H54 (cell line): ENCODE measurements at regions not wholly inside any gene's neighbourhood (a gene's known extent, or its start where the extent isn't known, plus 50 kb on each side); places are given as distances from the start of the nearest gene placed in this dataset.

Source experiments
- DNase-seq: peaks from one replicate; pipeline ENCODE4 v3.0.0; 2011; ENCODE audit warnings: low spot score, mixed read lengths; ENCODE audit not compliant: insufficient read length
- FAIRE-seq: peaks from 3 replicates; lab custom pipeline; 2011; peaks lifted over from hg19 to GRCh38; lab: Jason Lieb, UNC
- POLR2A ChIP-seq: IDR thresholded peaks from 2 replicates; pipeline ENCODE4 v1.6.1; 2011; ENCODE audit warnings: low read depth, mild to moderate bottlenecking, low read length

DNA sequence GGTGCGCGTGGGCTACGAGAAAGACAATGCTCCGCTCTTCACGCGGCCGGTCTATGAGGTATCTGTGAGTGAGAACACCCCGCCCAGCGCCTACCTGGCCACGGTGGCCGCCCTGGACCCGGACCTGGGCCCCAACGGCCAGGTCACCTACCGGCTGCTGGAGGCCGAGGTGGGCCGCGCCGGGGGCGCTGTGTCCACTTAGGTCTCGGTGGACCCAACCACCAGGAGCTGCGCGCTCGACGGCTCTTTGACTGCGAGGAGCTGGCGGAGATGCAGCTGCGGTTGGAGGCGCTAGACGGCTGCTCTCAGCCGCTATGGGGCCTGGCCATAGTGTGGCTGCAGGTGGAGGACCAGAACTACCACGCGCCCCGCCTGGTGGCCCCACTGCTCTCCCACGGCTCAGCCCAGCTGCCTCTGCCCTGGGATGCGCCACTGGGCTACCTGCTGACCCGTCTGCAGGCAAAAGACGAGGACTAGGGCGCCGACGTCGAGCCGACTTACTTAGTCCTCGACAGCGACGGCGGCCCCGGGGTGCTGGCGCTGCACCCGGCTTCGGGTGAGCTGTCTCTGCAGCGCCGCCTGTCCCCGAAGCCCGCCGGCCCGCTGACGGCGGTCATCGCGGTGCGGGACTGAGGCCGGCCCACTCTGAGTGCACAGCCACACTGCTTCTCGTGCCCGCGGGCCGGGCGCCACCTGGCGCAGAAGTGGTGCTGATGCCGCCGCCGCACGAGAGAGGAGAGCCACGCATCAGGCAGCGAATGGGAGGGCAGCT is 173.0 kb downstream of the OLFM4 start:
- DNase-seq (no peak), FAIRE-seq (no peak)
- TF ChIP-seq POLR2A = no peak

DNA sequence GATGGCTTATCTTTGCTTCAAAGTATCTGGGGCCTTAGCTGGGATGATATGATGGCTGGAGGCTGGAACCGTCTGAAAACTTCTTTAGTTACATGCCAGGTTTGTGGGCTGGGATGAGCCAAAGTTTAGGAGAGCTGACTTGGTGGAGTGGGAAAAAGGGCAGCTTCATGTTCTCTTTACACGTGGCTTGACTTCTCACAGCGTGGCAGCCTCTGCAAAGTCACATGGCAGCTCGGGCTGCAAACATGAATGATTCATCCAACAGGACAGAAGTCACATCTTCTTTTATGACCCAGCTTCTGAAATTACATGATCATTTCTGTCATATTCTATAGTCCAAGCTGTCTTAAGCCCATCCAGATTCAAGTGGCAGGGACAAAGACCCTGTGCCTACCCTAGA is 176.0 kb downstream of the OLFM4 start:
- FAIRE-seq = no peak
- TF ChIP-seq POLR2A = no peak
- DNase-seq = no peak

DNA sequence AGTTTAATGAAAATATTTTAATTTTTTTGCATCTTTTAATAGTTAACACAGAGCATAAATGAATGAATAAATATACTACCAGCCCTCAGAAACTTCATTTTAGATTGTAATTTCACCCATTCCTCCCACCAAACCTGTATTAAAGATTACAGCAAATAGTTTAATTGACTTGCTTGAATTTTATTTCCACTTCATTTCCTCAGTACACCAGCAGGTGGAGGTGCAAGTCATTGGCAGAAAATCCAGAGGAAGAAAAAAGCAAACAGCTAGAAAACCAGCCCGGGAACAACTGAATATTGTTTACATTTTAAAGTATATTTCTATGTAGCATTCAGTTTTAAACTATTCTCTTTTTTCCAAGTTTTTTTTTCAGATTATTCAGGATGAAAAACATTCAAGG is 177.8 kb downstream of the OLFM4 start:
- no peak for TF ChIP-seq POLR2A
- DNase-seq = no peak
- FAIRE-seq = no peak

DNA sequence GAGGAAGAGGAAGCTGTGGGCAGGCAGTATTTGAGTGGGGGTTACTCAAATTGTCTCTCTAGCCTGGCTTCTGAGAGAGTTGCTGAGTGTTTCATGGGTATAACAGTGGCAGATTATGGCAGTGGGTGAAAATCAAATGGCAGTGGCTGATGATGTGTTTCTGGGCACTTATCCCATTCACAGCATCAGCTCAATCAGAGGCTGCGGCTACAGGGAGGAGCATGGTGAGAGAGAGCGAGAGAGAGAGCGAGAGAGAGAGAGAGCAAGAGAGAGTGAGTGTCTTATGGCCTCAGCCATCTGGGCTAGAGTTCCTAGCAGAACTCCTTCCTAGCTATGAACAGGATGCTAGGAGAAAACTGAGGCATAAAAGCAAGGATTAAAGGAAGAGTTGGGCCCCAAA is 178.9 kb downstream of the OLFM4 start:
- no peak for TF ChIP-seq POLR2A
- no peak for DNase-seq
- no peak for FAIRE-seq

DNA sequence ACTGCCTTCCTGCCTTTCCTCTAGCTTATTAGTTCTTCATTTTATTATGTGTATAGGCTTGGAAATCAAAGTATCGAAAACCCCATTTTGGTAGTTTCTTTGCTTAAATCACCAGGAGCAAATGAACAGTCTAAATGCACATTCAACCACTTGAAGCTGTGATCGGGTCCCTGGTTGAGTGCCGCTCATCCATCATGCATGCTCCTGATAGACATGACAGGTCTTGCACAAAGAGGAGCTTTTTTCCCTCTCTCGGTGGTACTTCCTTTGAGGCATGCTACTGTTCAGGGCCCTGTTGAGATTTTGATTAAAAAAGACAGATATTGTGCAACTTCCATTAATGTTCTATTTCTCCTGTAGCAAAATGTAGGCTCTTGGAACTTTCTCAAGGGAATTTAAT is 185.8 kb downstream of the OLFM4 start:
- DNase-seq (no peak), FAIRE-seq (no peak)
- no peak for TF ChIP-seq POLR2A

DNA sequence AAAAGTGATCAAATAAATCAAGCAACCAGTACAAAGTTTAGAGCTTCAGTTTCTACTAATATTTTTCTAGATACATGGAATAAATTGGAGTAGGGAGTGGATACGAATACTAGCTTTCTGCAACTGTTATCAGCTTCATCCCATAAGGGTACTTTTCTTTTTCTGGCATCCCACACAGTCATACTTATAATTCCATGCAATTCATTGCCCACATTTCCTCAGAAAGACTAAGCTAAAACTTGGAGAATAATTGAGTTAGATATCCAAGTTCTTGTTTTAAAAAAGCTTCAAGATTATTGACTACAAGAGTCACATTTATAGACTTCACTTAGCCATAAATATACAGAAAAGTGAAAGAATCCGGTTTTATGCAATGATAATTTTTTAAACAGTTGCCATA is 186.9 kb downstream of the OLFM4 start:
- DNase-seq (no peak), FAIRE-seq (no peak)
- TF ChIP-seq POLR2A = no peak

GRCh38 chr13:53216773-53217172 is 188.2 kb downstream of the OLFM4 start:
- FAIRE-seq = no peak
- TF ChIP-seq POLR2A = no peak

DNA sequence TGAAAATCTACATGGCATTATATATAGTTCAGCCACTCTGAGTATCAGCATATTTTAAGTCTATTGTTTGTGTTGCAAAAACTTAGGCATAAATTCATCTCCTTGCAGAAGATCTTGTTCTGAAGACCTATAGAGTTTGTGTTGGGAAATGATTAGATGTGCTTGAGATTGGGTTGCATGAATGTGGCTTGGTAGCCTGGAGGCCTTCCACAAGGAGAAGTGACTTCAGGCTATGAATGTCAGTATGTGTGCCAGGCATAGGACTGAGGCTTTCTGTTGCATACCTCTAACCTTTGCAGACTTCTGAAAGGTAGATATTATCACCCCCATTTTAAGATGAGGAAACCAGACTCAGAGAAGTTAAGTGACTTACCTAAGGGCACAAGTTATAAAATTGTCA is 188.6 kb downstream of the OLFM4 start:
- no peak for TF ChIP-seq POLR2A
- no peak for DNase-seq
- no peak for FAIRE-seq

More at GRCh38 chr13:53216773-53217172, 188.2 kb downstream of the OLFM4 start:
- no peak for DNase-seq

GRCh38 chr13:53220038-53220437 is 191.4 kb downstream of the OLFM4 start:
- DNase-seq = no peak
- no peak for TF ChIP-seq POLR2A
- FAIRE-seq = no peak

GRCh38 chr13:53237696-53238095 is 209.1 kb downstream of the OLFM4 start:
- DNase-seq = no peak
- TF ChIP-seq POLR2A = no peak
- FAIRE-seq = no peak

DNA sequence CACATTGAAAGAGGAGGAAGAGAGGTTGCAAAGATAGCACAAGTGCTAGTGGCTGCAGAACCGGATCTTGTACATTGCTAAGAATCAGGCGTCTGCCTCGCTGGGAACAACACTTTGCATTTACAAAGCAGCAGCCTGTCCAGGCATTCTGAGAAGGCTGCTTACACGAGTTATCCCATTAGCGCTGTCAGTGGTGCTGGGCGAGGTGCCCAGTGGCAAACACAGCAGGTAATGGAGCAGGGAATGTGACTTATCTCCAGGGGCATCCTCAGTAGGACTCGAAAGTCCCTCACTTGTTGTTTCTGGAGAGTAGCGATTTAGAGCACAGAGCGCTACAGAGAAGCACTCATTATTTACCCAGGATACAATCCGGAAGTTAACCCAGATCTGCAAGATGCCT is 209.6 kb downstream of the OLFM4 start:
- FAIRE-seq = no peak
- TF ChIP-seq POLR2A = no peak
- DNase-seq = no peak

GRCh38 chr13:53240401-53241025 is 211.9 kb downstream of the OLFM4 start:
- no peak for DNase-seq
- no peak for TF ChIP-seq POLR2A
- no peak for FAIRE-seq

- FAIRE-seq (no peak), DNase-seq (no peak)
- TF ChIP-seq POLR2A = no peak
Measured at GRCh38 chr13:53241891-53242348, 213.3 kb downstream of the OLFM4 start.

DNA sequence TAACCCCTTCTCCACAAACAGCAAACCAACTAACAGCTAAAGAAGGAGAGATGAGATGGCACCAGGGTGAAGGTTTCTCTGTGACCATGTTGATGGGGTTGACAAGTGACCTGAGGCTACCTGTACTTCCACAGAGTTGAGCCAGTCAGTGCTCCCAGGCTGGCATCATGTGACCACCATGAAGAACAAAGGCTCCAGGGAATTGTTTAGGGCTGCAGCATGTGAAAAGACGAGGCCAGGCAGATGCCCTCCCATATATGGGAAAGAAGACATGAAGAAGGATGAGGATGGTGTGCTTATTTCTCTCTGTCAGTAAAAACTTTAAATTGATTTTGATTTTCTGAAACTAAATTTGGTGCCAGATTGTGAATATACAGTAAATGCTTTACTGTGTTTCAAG is 220.6 kb downstream of the OLFM4 start:
- TF ChIP-seq POLR2A = no peak
- FAIRE-seq (no peak), DNase-seq (no peak)

GRCh38 chr13:53250272-53250875 is 221.8 kb downstream of the OLFM4 start:
- TF ChIP-seq POLR2A = no peak
- FAIRE-seq = no peak
- DNase-seq = peak; percentile 1
